Natural killer cell (primary cell): ENCODE measurements at regions not wholly inside any gene's neighbourhood (a gene's known extent, or its start where the extent isn't known, plus 50 kb on each side); places are given as distances from the start of the nearest gene placed in this dataset.

Experiments used
- ATAC-seq, 3 donors: fragments of 150-1000 bp in 2 of 3; fragments of 200-7000 bp in 1 of 3; cut with Tn5 transposase; 1 replicate in 1 of 3; 2 replicates in 2 of 3; pipeline ENCODE4 v1.10.0; 2021; ENCODE audit warnings: mild to moderate bottlenecking in 2 of 3, moderate library complexity in 2 of 3
- DNase-seq, 2 donors: peaks; one replicate each; pipeline versions ENCODE4 v3.0.0 to v3.0.0-alpha.2; 2013 to 2021; ENCODE audit warnings: mixed read lengths in 1 of 2
- H3K27ac ChIP-seq: one replicate; pipeline ENCODE4 v1.5.1; 2013; ENCODE audit warnings: mild to moderate bottlenecking, low read length
- H3K27me3 ChIP-seq: one replicate; pipeline ENCODE4 v1.6.1; 2013; ENCODE audit warnings: low read length; ENCODE audit not compliant: control insufficient read depth, insufficient read depth
- H3K36me3 ChIP-seq: one replicate; pipeline ENCODE4 v1.6.1; 2013; ENCODE audit warnings: low read length; ENCODE audit not compliant: control insufficient read depth, insufficient read depth
- H3K4me1 ChIP-seq: one replicate; pipeline ENCODE4 v1.6.1; 2013; ENCODE audit warnings: low read length; ENCODE audit not compliant: control insufficient read depth, insufficient read depth
- H3K4me3 ChIP-seq: one replicate; pipeline ENCODE4 v1.5.1; 2013; ENCODE audit warnings: low read length
- H3K9me3 ChIP-seq: one replicate; pipeline ENCODE4 v1.6.1; 2013; ENCODE audit warnings: low read length; ENCODE audit not compliant: control insufficient read depth, insufficient read depth
- H3K27ac Mint-ChIP-seq, 2 donors: one replicate each; pipeline ENCODE4 v1.8.0; 2022; ENCODE audit warnings: mild to moderate bottlenecking in 2 of 2, mixed read lengths in 2 of 2, moderate library complexity in 1 of 2
- H3K27me3 Mint-ChIP-seq, 2 donors: one replicate each; pipeline ENCODE4 v1.8.0; 2022; ENCODE audit warnings: low read depth in 2 of 2, mixed read lengths in 2 of 2
- H3K36me3 Mint-ChIP-seq: one replicate; pipeline ENCODE4 v1.8.0; 2022; ENCODE audit warnings: mixed read lengths
- H3K4me1 Mint-ChIP-seq, 2 donors: one replicate each; pipeline ENCODE4 v1.8.0; 2022; ENCODE audit warnings: mixed read lengths in 2 of 2
- H3K4me3 Mint-ChIP-seq: one replicate; pipeline ENCODE4 v1.8.0; 2022; ENCODE audit warnings: mild to moderate bottlenecking, moderate library complexity, mixed read lengths
- H3K9me3 Mint-ChIP-seq, 2 donors: one replicate each; pipeline ENCODE4 v1.8.0; 2022; ENCODE audit warnings: mixed read lengths in 2 of 2
- WGBS: methylation state at CpG from one replicate; pipeline ENCODE4 v1.1.7; 2013; ENCODE audit warnings: missing lambda C conversion rate; ENCODE audit not compliant: insufficient coverage; 5-methylcytosine and 5-hydroxymethylcytosine counted together
- intact Hi-C: fragments of 100-400 bp; cut with micrococcal nuclease; formaldehyde crosslinking; loops from one replicate; pipeline ENCODE4 v1.14.2; 2022
- TF ChIP-seq, protein P1 (sequence below): fragments of 200-600 bp; IDR thresholded peaks from one replicate; pipeline ENCODE4 v1.8.0; 2022; ENCODE audit warnings: antibody characterized with exemption

DNA sequence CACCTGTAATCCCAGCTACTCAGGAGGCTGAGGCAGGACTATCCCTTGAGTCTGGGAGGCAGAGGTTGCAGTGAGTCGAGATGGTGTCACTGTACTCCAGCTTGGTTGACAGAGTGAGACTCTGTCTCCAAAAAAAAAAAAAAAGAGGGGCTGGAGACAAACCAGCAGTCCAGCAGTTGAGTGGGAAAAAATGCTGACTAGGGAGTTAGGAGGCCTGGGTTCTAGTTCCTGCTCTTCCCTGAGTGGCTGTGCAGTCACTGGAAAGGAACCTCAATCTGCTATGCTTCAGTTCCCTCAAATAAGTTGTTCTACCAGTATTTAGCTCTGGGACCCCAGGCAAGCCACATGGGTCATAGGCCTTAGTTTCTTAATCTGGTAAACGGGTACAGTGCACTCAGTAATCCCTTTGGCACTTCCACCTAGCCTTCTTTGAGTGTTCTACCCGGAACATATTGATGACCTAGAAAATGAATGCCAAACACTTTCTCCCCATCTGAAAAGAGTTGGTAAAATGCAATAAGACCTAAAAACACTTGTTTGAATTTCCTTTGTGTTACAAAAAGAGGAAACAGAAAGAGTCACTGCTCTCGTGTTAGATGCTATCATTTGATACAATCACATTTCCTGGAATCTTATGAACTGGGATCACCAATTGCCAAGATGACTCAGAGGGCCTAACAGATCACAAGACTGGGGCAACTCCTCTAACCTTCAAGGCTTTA, 99.3 kb upstream of the EGFL6 start:
- peaks cover 14% of the 10 kb centered on the region for H3K4me1 ChIP-seq
- no peaks in the 10 kb centered on the region for H3K9me3 ChIP-seq
- Mint-ChIP-seq H3K4me3 (no peak overlapping the region), H3K27me3 (peaks cover 0 to 21% of the 10 kb centered on the region in 2 donors), H3K4me1 (peaks cover 25 to 26% of the 10 kb centered on the region in 2 donors), H3K27ac (no peak overlapping the region), H3K36me3 (no peaks in the 10 kb centered on the region), H3K9me3 (peaks cover 0 to 3% of the 10 kb centered on the region in 2 donors)
- TF ChIP-seq, protein P1, sequence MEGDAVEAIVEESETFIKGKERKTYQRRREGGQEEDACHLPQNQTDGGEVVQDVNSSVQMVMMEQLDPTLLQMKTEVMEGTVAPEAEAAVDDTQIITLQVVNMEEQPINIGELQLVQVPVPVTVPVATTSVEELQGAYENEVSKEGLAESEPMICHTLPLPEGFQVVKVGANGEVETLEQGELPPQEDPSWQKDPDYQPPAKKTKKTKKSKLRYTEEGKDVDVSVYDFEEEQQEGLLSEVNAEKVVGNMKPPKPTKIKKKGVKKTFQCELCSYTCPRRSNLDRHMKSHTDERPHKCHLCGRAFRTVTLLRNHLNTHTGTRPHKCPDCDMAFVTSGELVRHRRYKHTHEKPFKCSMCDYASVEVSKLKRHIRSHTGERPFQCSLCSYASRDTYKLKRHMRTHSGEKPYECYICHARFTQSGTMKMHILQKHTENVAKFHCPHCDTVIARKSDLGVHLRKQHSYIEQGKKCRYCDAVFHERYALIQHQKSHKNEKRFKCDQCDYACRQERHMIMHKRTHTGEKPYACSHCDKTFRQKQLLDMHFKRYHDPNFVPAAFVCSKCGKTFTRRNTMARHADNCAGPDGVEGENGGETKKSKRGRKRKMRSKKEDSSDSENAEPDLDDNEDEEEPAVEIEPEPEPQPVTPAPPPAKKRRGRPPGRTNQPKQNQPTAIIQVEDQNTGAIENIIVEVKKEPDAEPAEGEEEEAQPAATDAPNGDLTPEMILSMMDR: no peak
- DNase-seq (no peak), ATAC-seq (no peak)
- no peaks in the 10 kb centered on the region for H3K27me3 ChIP-seq
- H3K36me3 ChIP-seq: no peaks in the 10 kb centered on the region
- 46% methylated on average over 2 of the region's 4 CpGs for WGBS
- intact Hi-C loops: no loop called here
- H3K27ac ChIP-seq: no peak overlapping the region
- no peak overlapping the region for H3K4me3 ChIP-seq

DNA sequence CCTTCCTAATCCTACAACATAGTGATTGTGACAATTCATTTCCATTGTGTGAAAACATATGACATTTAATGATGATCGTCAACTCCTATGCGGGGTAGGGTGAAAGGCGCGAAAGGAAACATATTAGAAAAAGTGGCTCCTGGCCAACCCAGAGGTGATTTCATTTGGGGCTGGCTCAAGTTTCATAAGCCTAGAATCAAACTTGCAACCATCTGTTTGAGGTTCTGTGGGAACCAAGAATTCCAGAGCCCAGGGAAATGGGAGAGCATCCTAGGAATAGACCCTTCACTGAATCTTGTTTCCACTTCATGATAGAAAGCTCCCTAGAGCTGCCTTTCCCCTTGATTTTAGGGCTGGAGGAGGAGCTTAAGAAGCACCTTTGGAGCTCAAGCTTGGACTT, 101.3 kb upstream of the EGFL6 start:
- Histone ChIP-seq H3K27me3 (no peaks in the 10 kb centered on the region), H3K9me3 (no peaks in the 10 kb centered on the region), H3K4me3 (no peak overlapping the region), H3K36me3 (no peaks in the 10 kb centered on the region), H3K27ac (no peak overlapping the region), H3K4me1 (no peaks in the 10 kb centered on the region)
- Mint-ChIP-seq H3K9me3 (no peaks in the 10 kb centered on the region), H3K27me3 (peaks cover 0 to 18% of the 10 kb centered on the region in 2 donors), H3K4me1 (peaks cover 9 to 16% of the 10 kb centered on the region in 2 donors), H3K27ac (no peak overlapping the region), H3K36me3 (peaks cover under 1% of the 10 kb centered on the region), H3K4me3 (no peak overlapping the region)
- WGBS: 97% methylated on average over 4 of the region's 4 CpGs
- DNase-seq (no peak), ATAC-seq (no peak)
- intact Hi-C loops: no loop called here
- TF ChIP-seq, protein P1: no peak

DNA sequence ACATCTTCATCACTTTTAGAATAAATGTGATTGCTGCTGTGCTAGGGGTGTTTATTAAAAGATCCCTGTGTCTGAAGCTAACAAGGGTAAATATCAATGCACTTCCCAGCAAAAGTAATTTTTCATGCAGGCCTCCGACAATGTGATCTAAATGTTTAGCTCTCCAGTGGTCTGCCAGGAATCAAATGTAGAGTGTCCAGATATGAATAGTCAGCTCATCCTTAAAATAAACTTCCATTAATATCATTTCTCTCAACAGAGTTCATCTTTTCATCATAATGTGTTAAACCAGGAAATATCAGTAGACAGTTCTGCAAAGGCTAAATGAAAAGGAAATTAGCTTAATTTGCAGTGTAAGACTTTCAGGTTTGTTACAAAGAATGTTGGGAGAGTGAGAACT, 102.2 kb upstream of the EGFL6 start:
- Mint-ChIP-seq H3K27ac (no peak overlapping the region), H3K9me3 (no peaks in the 10 kb centered on the region), H3K36me3 (peaks cover 6% of the 10 kb centered on the region), H3K4me3 (no peak overlapping the region), H3K27me3 (peaks cover 0 to 22% of the 10 kb centered on the region in 2 donors), H3K4me1 (peaks cover 4 to 12% of the 10 kb centered on the region in 2 donors)
- TF ChIP-seq, protein P1: no peak
- no peaks in the 10 kb centered on the region for H3K27me3 ChIP-seq
- WGBS: 75% methylated on average over 1 of the region's 1 CpG
- no peak overlapping the region for H3K4me3 ChIP-seq
- no peaks in the 10 kb centered on the region for H3K9me3 ChIP-seq
- H3K27ac ChIP-seq: no peak overlapping the region
- ATAC-seq (no peak), DNase-seq (no peak)
- intact Hi-C loops: no loop called here
- no peaks in the 10 kb centered on the region for H3K36me3 ChIP-seq
- no peaks in the 10 kb centered on the region for H3K4me1 ChIP-seq
